ENCODE measurements at regions not wholly inside any gene's neighbourhood (a gene's known extent, or its start where the extent isn't known, plus 50 kb on each side); places are given as distances from the start of the nearest gene placed in this dataset.

- TF ChIP-seq ARNTL (CRISPR knock-in tag; IDR thresholded peaks at IDR 0.05; ENCODE audit: borderline replicate concordance, low read depth) (no peak), TCF4 (CRISPR knock-in tag; IDR thresholded peaks at IDR 0.05; ENCODE audit: borderline replicate concordance) (no peak), ESRRG (CRISPR knock-in tag; IDR thresholded peaks at IDR 0.05) (no peak), TSHZ2 (CRISPR knock-in tag; IDR thresholded peaks at IDR 0.05) (no peak), CREB5 (CRISPR knock-in tag; IDR thresholded peaks at IDR 0.05; ENCODE audit: low read depth) (no peak), ZNF565 (CRISPR knock-in tag; conservative IDR thresholded peaks at IDR 0.05; ENCODE audit: low read depth) (no peak), CSDC2 (CRISPR knock-in tag; IDR thresholded peaks at IDR 0.05) (no peak), PATZ1 (CRISPR knock-in tag; IDR thresholded peaks at IDR 0.05; ENCODE audit: borderline replicate concordance) (no peak), TOX (CRISPR knock-in tag; IDR thresholded peaks at IDR 0.05; ENCODE audit: borderline replicate concordance) (no peak), PPARA (CRISPR knock-in tag; IDR thresholded peaks at IDR 0.05; ENCODE audit: borderline replicate concordance) (no peak), ZFP30 (CRISPR knock-in tag; IDR thresholded peaks at IDR 0.05) (no peak)
These were observed 389.5 kb downstream of the MTX2 start for GRCh38 chr2:176658708-176659107.
